Keratinocyte (primary cell): ENCODE measurements at regions not wholly inside any gene's neighbourhood (a gene's known extent, or its start where the extent isn't known, plus 50 kb on each side); places are given as distances from the start of the nearest gene placed in this dataset.

Experiments used
- DNase-seq: peaks from one replicate; pipeline ENCODE4 v3.0.0-alpha.2; 2011; ENCODE audit warnings: low read depth, missing footprints, low spot score
- FAIRE-seq: peaks from 2 replicates; lab custom pipeline; 2011; peaks lifted over from hg19 to GRCh38; lab: Jason Lieb, UNC
- H2AFZ ChIP-seq: 2 replicates; pipeline ENCODE4 v1.6.0; 2012; ENCODE audit warnings: low read length, control low read depth, inconsistent platforms; ENCODE audit not compliant: control insufficient read depth
- H3K27ac ChIP-seq: 2 replicates; pipeline ENCODE4 v1.5.1; 2011; ENCODE audit warnings: low read length; ENCODE audit not compliant: control insufficient read depth, insufficient read depth
- H3K27me3 ChIP-seq: 3 replicates; pipeline ENCODE4 v1.6.0; 2011; ENCODE audit warnings: low read length; ENCODE audit not compliant: control insufficient read depth, insufficient read depth; ENCODE audit errors: extremely low read depth
- H3K36me3 ChIP-seq, 2 experiments: 2 replicates in 1 of 2; 3 replicates in 1 of 2; pipeline ENCODE4 v1.5.1; 2011; ENCODE audit warnings: low read length in 2 of 2, mild to moderate bottlenecking in 1 of 2; ENCODE audit not compliant: control insufficient read depth in 2 of 2, insufficient read depth in 2 of 2; ENCODE audit errors: extremely low read depth in 1 of 2
- H3K4me1 ChIP-seq: 3 replicates; pipeline ENCODE4 v1.5.1; 2011; ENCODE audit warnings: low read length; ENCODE audit not compliant: control insufficient read depth, insufficient read depth; ENCODE audit errors: extremely low read depth
- H3K4me2 ChIP-seq: 3 replicates; pipeline ENCODE4 v1.6.0; 2011; ENCODE audit warnings: low read depth, low read length; ENCODE audit not compliant: control insufficient read depth, insufficient read depth; ENCODE audit errors: extremely low read depth
- H3K4me3 ChIP-seq, 3 experiments: fragments of 200-600 bp in 1 of 3; sonication (generic) in 1 of 3; 2 replicates in 2 of 3; 3 replicates in 1 of 3; pipeline ENCODE4 v1.5.1; 2011 to 2016; ENCODE audit warnings: low read length in 3 of 3, mild to moderate bottlenecking in 3 of 3, control low read depth in 2 of 3, inconsistent platforms in 1 of 3, low read depth in 1 of 3, mixed read lengths in 1 of 3, mixed run types in 1 of 3, moderate library complexity in 1 of 3; ENCODE audit not compliant: control insufficient read depth in 2 of 3, insufficient read depth in 2 of 3; ENCODE audit errors: extremely low read depth in 1 of 3
- H3K79me2 ChIP-seq: 2 replicates; pipeline ENCODE4 v1.6.0; 2012; ENCODE audit warnings: low read length; ENCODE audit not compliant: control insufficient read depth, insufficient read depth
- H3K9ac ChIP-seq: 3 replicates; pipeline ENCODE4 v1.6.0; 2011; ENCODE audit warnings: low read length; ENCODE audit not compliant: control insufficient read depth, insufficient read depth; ENCODE audit errors: extremely low read depth
- H3K9me1 ChIP-seq: 3 replicates; pipeline ENCODE4 v1.6.0; 2011; ENCODE audit warnings: low read length; ENCODE audit not compliant: control insufficient read depth, insufficient read depth; ENCODE audit errors: extremely low read depth
- H3K9me3 ChIP-seq: 2 replicates; pipeline ENCODE4 v1.5.1; 2012; ENCODE audit warnings: low read depth, low read length; ENCODE audit not compliant: control insufficient read depth
- H4K20me1 ChIP-seq: 3 replicates; pipeline ENCODE4 v1.6.0; 2011; ENCODE audit warnings: low read length; ENCODE audit not compliant: control insufficient read depth, insufficient read depth; ENCODE audit errors: extremely low read depth
- EZH2 ChIP-seq: IDR thresholded peaks from one replicate; pipeline ENCODE4 v1.6.1; 2012; ENCODE audit warnings: inconsistent platforms, mild to moderate bottlenecking, low read length, moderate library complexity
- dilution Hi-C: fragments of 300-500 bp; cut with MboI; formaldehyde crosslinking; loops from one replicate; pipeline ENCODE4 v1.7.0; 2020; ENCODE audit warnings: low sequenced_read_pairs; ENCODE audit not compliant: extremely low pct_ligation_motif_present
- TF ChIP-seq, protein P1 (sequence below), 3 experiments: IDR thresholded peaks in 1 of 3; conservative IDR thresholded peaks in 1 of 3; optimal IDR thresholded peaks in 1 of 3; 2 replicates in 2 of 3; 3 replicates in 1 of 3; pipeline versions ENCODE3 to v1.5.1; 2011; ENCODE audit warnings: low read length in 3 of 3, mild to moderate bottlenecking in 3 of 3, moderate library complexity in 2 of 3, control low read depth in 1 of 3, inconsistent platforms in 1 of 3; ENCODE audit not compliant: insufficient read depth in 2 of 3; ENCODE audit errors: extremely low read depth in 1 of 3

DNA sequence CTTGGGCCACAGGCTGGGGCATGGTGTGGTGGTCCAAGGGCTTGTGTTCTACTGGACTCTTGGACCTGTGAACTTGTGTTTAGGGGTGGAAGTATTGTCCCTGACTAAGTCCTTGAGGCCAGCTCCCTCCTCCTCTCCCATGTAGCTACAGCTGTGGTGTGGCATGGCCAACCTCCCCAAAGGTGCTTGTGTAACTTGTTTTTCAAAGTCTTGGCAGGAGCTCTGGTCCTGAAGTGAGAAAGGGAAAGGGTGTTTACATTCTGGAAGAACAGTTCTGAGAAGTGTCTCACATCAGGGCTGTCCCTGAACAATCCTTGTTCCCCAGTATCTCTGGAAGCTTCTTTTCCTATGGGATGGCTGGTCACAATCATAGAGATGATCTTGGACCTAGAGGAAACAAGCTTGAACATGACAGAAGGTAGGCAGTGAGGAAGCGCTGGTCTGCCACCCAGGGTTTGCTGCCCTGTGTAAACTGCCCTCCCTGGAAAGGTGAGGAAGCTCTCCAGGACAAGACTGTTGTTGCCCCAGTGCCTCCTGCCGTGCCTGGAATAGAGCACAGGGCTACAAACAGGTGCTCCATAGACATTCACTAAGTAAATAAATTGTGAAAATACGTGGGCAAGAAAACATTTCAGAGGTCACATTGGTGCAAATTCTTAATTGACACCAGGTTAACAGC is 64.6 kb upstream of the KLF9 start:
- Histone ChIP-seq H3K9ac (no peak overlapping the region), H2AFZ (peak overlapping the region; percentile 56), H3K27ac (no peak overlapping the region), H3K4me1 (peaks cover 30% of the 10 kb centered on the region), H3K9me3 (no peaks in the 10 kb centered on the region), H3K79me2 (no peaks in the 10 kb centered on the region), H3K27me3 (no peaks in the 10 kb centered on the region), H3K4me3 (no peak overlapping the region), H3K9me1 (no peaks in the 10 kb centered on the region), H4K20me1 (no peaks in the 10 kb centered on the region), H3K4me2 (peak overlapping the region; percentile 6), H3K36me3 (no peaks in the 10 kb centered on the region)
- peak; percentile 56 for FAIRE-seq
- DNase-seq, result no peak
- dilution Hi-C loops, result no loop called here
- TF ChIP-seq, protein P1, sequence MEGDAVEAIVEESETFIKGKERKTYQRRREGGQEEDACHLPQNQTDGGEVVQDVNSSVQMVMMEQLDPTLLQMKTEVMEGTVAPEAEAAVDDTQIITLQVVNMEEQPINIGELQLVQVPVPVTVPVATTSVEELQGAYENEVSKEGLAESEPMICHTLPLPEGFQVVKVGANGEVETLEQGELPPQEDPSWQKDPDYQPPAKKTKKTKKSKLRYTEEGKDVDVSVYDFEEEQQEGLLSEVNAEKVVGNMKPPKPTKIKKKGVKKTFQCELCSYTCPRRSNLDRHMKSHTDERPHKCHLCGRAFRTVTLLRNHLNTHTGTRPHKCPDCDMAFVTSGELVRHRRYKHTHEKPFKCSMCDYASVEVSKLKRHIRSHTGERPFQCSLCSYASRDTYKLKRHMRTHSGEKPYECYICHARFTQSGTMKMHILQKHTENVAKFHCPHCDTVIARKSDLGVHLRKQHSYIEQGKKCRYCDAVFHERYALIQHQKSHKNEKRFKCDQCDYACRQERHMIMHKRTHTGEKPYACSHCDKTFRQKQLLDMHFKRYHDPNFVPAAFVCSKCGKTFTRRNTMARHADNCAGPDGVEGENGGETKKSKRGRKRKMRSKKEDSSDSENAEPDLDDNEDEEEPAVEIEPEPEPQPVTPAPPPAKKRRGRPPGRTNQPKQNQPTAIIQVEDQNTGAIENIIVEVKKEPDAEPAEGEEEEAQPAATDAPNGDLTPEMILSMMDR (optimal IDR thresholded peaks at IDR 0.05 in 1 of 3, IDR thresholded peaks at IDR 0.05 in 1 of 3, conservative IDR thresholded peaks at IDR 0.05 in 1 of 3; ENCODE audit: extremely low read depth in 1 of 3, insufficient read depth in 2 of 3, low read length in 3 of 3), result no peak
- no peak for TF ChIP-seq EZH2

DNA sequence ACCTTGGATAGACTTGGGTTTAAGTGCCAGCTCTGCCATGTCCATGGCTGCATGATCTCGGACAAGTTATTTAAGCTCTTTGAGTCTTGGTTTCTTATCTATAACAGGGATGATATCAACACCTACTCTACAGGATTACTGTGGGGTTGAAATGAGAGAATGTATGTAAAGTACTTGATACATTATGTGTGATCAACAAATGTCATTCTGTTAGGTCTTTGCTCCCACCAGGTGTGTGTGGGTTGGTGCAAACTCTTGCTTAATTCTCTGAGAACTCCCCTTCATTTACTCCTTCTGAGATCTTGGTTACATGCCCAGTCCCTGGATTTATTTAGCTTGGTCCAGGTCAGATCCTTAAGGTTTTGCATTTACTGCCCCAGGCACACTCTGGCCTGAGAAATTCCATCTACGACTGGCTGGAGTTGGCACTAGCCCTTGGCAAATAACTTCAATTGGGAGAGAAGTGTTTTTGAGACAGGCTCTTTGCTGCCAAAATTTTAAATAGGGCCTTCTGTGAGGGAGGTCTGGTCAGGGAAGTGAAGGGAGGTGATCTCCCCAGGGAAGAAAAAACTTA is 63.5 kb upstream of the KLF9 start:
- Histone ChIP-seq H3K27ac (no peak overlapping the region), H2AFZ (no peak overlapping the region), H3K4me2 (no peak overlapping the region), H3K79me2 (no peaks in the 10 kb centered on the region), H3K4me1 (peaks cover 27% of the 10 kb centered on the region), H3K9me3 (no peaks in the 10 kb centered on the region), H3K27me3 (no peaks in the 10 kb centered on the region), H3K9me1 (no peaks in the 10 kb centered on the region), H3K9ac (no peak overlapping the region), H4K20me1 (no peaks in the 10 kb centered on the region), H3K4me3 (no peak overlapping the region), H3K36me3 (no peaks in the 10 kb centered on the region)
- DNase-seq, result no peak
- FAIRE-seq, result no peak
- dilution Hi-C loops, result no loop called here
- TF ChIP-seq, protein P1 (optimal IDR thresholded peaks at IDR 0.05 in 1 of 3, IDR thresholded peaks at IDR 0.05 in 1 of 3, conservative IDR thresholded peaks at IDR 0.05 in 1 of 3; ENCODE audit: extremely low read depth in 1 of 3, insufficient read depth in 2 of 3, low read length in 3 of 3), result no peak
- no peak for TF ChIP-seq EZH2
